ENCODE measurements at regions not wholly inside any gene's neighbourhood (a gene's known extent, or its start where the extent isn't known, plus 50 kb on each side); places are given as distances from the start of the nearest gene placed in this dataset.
"Not testable (repeated sequence)": the region's sequence is repeated elsewhere in the genome, so short reads cannot be mapped to it uniquely, and the experiment has no call there.

DNA sequence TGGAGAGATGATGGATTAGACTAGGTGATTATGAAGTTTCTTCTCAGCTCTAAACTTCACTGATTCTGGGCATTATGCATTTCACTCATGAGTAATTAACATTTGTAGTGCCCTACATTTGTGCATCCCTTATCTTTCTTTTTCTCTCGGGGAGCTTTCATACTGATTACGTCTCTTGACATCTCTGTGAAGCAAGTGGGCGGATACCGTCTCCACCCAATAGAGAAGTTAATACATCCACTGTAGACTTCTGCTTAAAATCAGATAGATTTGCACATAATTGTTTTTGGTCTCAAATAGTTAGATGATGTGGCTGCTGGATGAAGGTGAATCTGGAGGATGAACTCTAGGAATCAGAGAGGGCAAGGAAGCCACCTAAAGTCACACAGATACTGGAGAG is 653.6 kb upstream of the EEF2KMT start:
- H4K20me1 ChIP-seq (ENCODE audit: low read length) = no peaks in the 10 kb centered on the region
- DNase-seq = no peak
- no peak overlapping the region for H3K4me2 ChIP-seq (ENCODE audit: low read length)
- H3K27ac ChIP-seq (ENCODE audit: low read length) = no peak overlapping the region
- H3K9ac ChIP-seq (ENCODE audit: low read length) = no peak overlapping the region
- H3K27me3 ChIP-seq (ENCODE audit: low read length) = no peaks in the 10 kb centered on the region
- H3K4me1 ChIP-seq (ENCODE audit: insufficient read depth, low read length) = no peaks in the 10 kb centered on the region
- CTCF ChIA-PET = no interaction called here
- no peaks in the 10 kb centered on the region for H3K9me3 ChIP-seq (ENCODE audit: low read length)
- no peaks in the 10 kb centered on the region for H3K79me2 ChIP-seq (ENCODE audit: low read length)
- H3F3A ChIP-seq (ENCODE audit: low read length, unreplicated experiment) = no peaks in the 10 kb centered on the region
- no peaks in the 10 kb centered on the region for H3K9me2 ChIP-seq (replicated peaks; ENCODE audit: low read length)
- ATAC-seq = no peak
- no TSS peak for BruUV-seq (replicated peaks)
- no peaks in the 10 kb centered on the region for H3K36me3 ChIP-seq (ENCODE audit: low read depth, low read length)
- no peak overlapping the region for H3K4me3 ChIP-seq (ENCODE audit: low read length)
- intact Hi-C loops (cut with micrococcal nuclease) = no loop called here
- no peak overlapping the region for H2AFZ ChIP-seq (ENCODE audit: low read length)
- TF ChIP-seq EZH2phosphoT487 (IDR thresholded peaks at IDR 0.05; ENCODE audit: borderline replicate concordance, low read length) (no peak), EZH2 (IDR thresholded peaks at IDR 0.05; ENCODE audit: low read length, unreplicated experiment) (no peak)
- TF ChIP-seq, protein P1, sequence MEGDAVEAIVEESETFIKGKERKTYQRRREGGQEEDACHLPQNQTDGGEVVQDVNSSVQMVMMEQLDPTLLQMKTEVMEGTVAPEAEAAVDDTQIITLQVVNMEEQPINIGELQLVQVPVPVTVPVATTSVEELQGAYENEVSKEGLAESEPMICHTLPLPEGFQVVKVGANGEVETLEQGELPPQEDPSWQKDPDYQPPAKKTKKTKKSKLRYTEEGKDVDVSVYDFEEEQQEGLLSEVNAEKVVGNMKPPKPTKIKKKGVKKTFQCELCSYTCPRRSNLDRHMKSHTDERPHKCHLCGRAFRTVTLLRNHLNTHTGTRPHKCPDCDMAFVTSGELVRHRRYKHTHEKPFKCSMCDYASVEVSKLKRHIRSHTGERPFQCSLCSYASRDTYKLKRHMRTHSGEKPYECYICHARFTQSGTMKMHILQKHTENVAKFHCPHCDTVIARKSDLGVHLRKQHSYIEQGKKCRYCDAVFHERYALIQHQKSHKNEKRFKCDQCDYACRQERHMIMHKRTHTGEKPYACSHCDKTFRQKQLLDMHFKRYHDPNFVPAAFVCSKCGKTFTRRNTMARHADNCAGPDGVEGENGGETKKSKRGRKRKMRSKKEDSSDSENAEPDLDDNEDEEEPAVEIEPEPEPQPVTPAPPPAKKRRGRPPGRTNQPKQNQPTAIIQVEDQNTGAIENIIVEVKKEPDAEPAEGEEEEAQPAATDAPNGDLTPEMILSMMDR (conservative IDR thresholded peaks at IDR 0.05; ENCODE audit: low read depth, low read length) = no peak
- POLR2A ChIA-PET (ENCODE audit: unreplicated experiment) = no interaction called here

GRCh38 chr16:5750439-5750838 is 652.8 kb upstream of the EEF2KMT start:
- H2AFZ ChIP-seq (ENCODE audit: low read length); H3K9me3 ChIP-seq (ENCODE audit: low read length); H3K27me3 ChIP-seq (ENCODE audit: low read length); H3K4me2 ChIP-seq (ENCODE audit: low read length); H3K79me2 ChIP-seq (ENCODE audit: low read length); H3K4me1 ChIP-seq (ENCODE audit: insufficient read depth, low read length); H4K20me1 ChIP-seq (ENCODE audit: low read length); BruUV-seq (replicated peaks); intact Hi-C loops (cut with micrococcal nuclease); POLR2A ChIA-PET (ENCODE audit: unreplicated experiment); H3K27ac ChIP-seq (ENCODE audit: low read length); H3F3A ChIP-seq (ENCODE audit: low read length, unreplicated experiment); H3K9me2 ChIP-seq (replicated peaks; ENCODE audit: low read length); ATAC-seq; H3K4me3 ChIP-seq (ENCODE audit: low read length); H3K36me3 ChIP-seq (ENCODE audit: low read depth, low read length); DNase-seq; CTCF ChIA-PET; H3K9ac ChIP-seq (ENCODE audit: low read length): not testable (repeated sequence)

DNA sequence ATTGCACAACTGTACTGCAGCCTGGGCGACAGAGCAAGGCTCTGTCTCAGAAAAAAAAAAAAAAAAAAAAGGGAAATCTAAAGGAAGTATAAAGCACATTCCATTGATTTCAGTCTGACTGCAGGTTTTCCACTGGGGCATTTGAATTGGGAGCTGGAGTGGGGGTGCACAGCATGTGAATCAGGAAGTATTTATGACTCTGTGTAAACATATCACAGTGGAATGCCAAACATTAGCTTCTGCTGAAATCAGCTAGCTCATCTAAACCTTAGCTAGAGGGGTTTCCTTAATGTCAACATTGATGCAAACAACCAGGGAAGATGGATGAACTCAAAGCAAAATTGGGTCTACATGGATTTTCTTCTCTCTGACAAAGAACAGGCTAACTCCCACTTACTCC is 641.0 kb upstream of the EEF2KMT start:
- no peak overlapping the region for H3K9ac ChIP-seq (ENCODE audit: low read length)
- H3K27ac ChIP-seq (ENCODE audit: low read length) = no peak overlapping the region
- no peaks in the 10 kb centered on the region for H3F3A ChIP-seq (ENCODE audit: low read length, unreplicated experiment)
- intact Hi-C loops (cut with micrococcal nuclease) = no loop called here
- H3K36me3 ChIP-seq (ENCODE audit: low read depth, low read length) = no peaks in the 10 kb centered on the region
- no peaks in the 10 kb centered on the region for H3K27me3 ChIP-seq (ENCODE audit: low read length)
- POLR2A ChIA-PET (ENCODE audit: unreplicated experiment) = no interaction called here
- no peak for TF ChIP-seq EZH2phosphoT487 (IDR thresholded peaks at IDR 0.05; ENCODE audit: borderline replicate concordance, low read length)
- TF ChIP-seq EZH2 (IDR thresholded peaks at IDR 0.05; ENCODE audit: low read length, unreplicated experiment) = no peak
- TF ChIP-seq, protein P1 (conservative IDR thresholded peaks at IDR 0.05; ENCODE audit: low read depth, low read length) = no peak
- H3K4me3 ChIP-seq (ENCODE audit: low read length) = no peak overlapping the region
- no peak overlapping the region for H2AFZ ChIP-seq (ENCODE audit: low read length)
- H3K9me2 ChIP-seq (replicated peaks; ENCODE audit: low read length) = no peaks in the 10 kb centered on the region
- no peaks in the 10 kb centered on the region for H3K79me2 ChIP-seq (ENCODE audit: low read length)
- ATAC-seq = no peak
- no TSS peak for BruUV-seq (replicated peaks)
- H3K9me3 ChIP-seq (ENCODE audit: low read length) = no peaks in the 10 kb centered on the region
- no peaks in the 10 kb centered on the region for H4K20me1 ChIP-seq (ENCODE audit: low read length)
- no peak overlapping the region for H3K4me2 ChIP-seq (ENCODE audit: low read length)
- DNase-seq = no peak
- H3K4me1 ChIP-seq (ENCODE audit: insufficient read depth, low read length) = no peaks in the 10 kb centered on the region
- CTCF ChIA-PET = no interaction called here
